Small intestine (tissue), 7 donors: ENCODE measurements at regions not wholly inside any gene's neighbourhood (a gene's known extent, or its start where the extent isn't known, plus 50 kb on each side); places are given as distances from the start of the nearest gene placed in this dataset.
A peak's percentile ranks its signal among the peaks of the same experiment; 100 is the strongest.

Experiments used
- DNase-seq, 2 donors: peaks; one replicate each; pipeline versions ENCODE4 v3.0.0 to v3.0.0-alpha.2; 2013
- FAIRE-seq: peaks from 2 replicates; lab custom pipeline; 2012; peaks lifted over from hg19 to GRCh38; lab: Jason Lieb, UNC
- H3K27ac ChIP-seq, 3 donors: one replicate each; pipeline ENCODE4 v1.5.1; 2013; ENCODE audit warnings: low read length in 2 of 3, mild to moderate bottlenecking in 2 of 3, control low read depth in 1 of 3, inconsistent platforms in 1 of 3, low read depth in 1 of 3, moderate library complexity in 1 of 3
- H3K27me3 ChIP-seq, 3 donors: one replicate each; pipeline ENCODE4 v1.6.1; 2013; ENCODE audit warnings: low read length in 3 of 3, inconsistent platforms in 1 of 3; ENCODE audit not compliant: control insufficient read depth in 3 of 3, insufficient read depth in 3 of 3
- H3K36me3 ChIP-seq, 3 donors: one replicate each; pipeline ENCODE4 v1.6.1; 2013; ENCODE audit warnings: low read length in 3 of 3, inconsistent platforms in 1 of 3, low read depth in 1 of 3, mild to moderate bottlenecking in 1 of 3, moderate library complexity in 1 of 3; ENCODE audit not compliant: control insufficient read depth in 3 of 3, insufficient read depth in 2 of 3
- H3K4me1 ChIP-seq, 3 donors: one replicate each; pipeline ENCODE4 v1.6.1; 2013; ENCODE audit warnings: low read length in 2 of 3, inconsistent platforms in 1 of 3, low read depth in 1 of 3, mild to moderate bottlenecking in 1 of 3, moderate library complexity in 1 of 3; ENCODE audit not compliant: control insufficient read depth in 3 of 3, insufficient read depth in 2 of 3
- H3K4me3 ChIP-seq, 3 donors: one replicate each; pipeline ENCODE4 v1.5.1; 2013; ENCODE audit warnings: low read length in 3 of 3, control low read depth in 1 of 3, inconsistent platforms in 1 of 3, low read depth in 1 of 3, mild to moderate bottlenecking in 1 of 3, moderate library complexity in 1 of 3
- H3K9me3 ChIP-seq, 2 donors: one replicate each; pipeline ENCODE4 v1.6.1; 2013; ENCODE audit warnings: low read depth in 1 of 2, low read length in 1 of 2; ENCODE audit not compliant: control insufficient read depth in 2 of 2, insufficient read depth in 1 of 2
- WGBS, 3 donors: extraction: QIAGEN DNeasy Blood & Tissue Kit; methylation state at CpG; one replicate each; pipeline ENCODE4 v1.1.7; 2013; 5-methylcytosine and 5-hydroxymethylcytosine counted together
- donor health status: healthy with polysubstance abuse.
- donor health status: control.
- donor health status: control.
- donor health status: Bipolar disorder and iron deficiency.
- donor health status: healthy.

DNA sequence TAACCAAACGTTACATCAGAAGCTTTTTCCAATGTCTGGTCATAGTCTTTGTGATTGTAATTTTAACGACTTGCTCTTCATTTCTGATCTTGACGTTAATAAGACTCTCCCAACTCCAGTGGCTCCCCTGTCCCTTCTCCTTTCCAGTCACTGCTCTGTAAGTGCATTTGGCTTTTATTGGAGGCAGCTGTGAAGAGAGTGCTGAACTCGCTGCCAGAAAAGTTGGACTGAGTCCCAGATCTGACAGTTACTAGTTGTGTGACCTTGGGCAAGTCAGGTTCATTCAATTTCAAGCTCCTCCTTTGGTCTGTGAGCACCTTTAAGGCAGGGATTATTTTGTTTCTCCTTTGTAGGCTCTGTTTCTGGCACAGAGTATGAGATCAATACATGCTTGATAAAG is 109.6 kb upstream of the TSPAN2 start:
- H3K4me3 ChIP-seq = no peak overlapping the region
- DNase-seq = peak in 1 of 2 donors; percentile 20
- H3K4me1 ChIP-seq = no peaks in the 10 kb centered on the region
- 4 to 38% (median 22%) methylated on average over 4 of the region's 4 CpGs for WGBS, 3 donors
- FAIRE-seq = no peak
- peaks cover 0 to 2% of the 10 kb centered on the region in 2 donors for H3K9me3 ChIP-seq
- no peaks in the 10 kb centered on the region for H3K27me3 ChIP-seq
- no peak overlapping the region for H3K27ac ChIP-seq
- H3K36me3 ChIP-seq = no peaks in the 10 kb centered on the region

DNA sequence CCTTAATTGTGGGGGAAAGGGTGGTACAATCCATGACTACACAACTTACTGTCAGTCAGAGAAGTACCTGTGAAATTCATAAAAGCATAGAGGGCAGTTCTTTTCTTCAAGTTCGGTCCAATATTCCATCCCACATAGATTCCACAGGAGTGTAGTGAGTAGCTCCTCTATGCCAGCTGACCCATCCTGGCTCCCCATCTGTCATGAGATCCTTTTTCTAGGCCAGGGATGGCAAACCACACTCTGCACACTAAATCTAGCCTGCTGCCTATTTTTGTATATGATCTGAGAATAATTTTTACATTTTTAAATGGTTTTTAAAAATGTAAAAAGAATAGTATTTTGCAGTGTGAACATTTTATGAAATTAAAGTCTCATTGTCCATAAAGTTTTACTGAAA is 107.0 kb upstream of the TSPAN2 start:
- 93 to 100% (median 100%) methylated on average over 1 of the region's 1 CpG for WGBS, 3 donors
- FAIRE-seq (no peak), DNase-seq (no peak)
- no peaks in the 10 kb centered on the region for H3K36me3 ChIP-seq
- no peak overlapping the region for H3K4me3 ChIP-seq
- no peaks in the 10 kb centered on the region for H3K9me3 ChIP-seq
- H3K4me1 ChIP-seq = no peaks in the 10 kb centered on the region
- H3K27me3 ChIP-seq = no peaks in the 10 kb centered on the region
- H3K27ac ChIP-seq = no peak overlapping the region

DNA sequence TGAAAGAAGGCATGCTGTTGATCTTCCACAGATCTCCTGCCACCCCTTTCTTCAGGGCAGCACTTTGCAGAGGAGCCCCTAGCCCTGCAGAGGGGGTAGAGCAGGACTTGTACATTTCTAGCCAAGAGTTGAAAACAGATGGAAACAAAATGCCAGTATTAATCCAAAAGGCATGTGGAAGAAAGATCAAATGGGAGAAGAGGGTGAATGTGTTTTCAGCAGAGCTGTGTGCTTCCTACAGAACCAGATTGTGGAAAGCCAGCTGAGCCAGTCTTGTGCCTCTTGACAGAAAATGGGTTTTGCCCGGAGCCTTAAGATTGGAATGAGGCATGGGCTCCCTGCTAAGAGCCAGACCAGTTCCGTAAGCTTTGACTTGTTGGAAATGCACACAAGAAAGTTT is 105.2 kb upstream of the TSPAN2 start:
- 15 to 71% (median 25%) methylated on average over 2 of the region's 2 CpGs for WGBS, 3 donors
- no peaks in the 10 kb centered on the region for H3K27me3 ChIP-seq
- DNase-seq (no peak), FAIRE-seq (no peak)
- no peaks in the 10 kb centered on the region for H3K36me3 ChIP-seq
- no peaks in the 10 kb centered on the region for H3K9me3 ChIP-seq
- H3K4me1 ChIP-seq = peaks cover 0 to 3% (median 0%) of the 10 kb centered on the region in 3 donors
- no peak overlapping the region for H3K27ac ChIP-seq
- no peak overlapping the region for H3K4me3 ChIP-seq

DNA sequence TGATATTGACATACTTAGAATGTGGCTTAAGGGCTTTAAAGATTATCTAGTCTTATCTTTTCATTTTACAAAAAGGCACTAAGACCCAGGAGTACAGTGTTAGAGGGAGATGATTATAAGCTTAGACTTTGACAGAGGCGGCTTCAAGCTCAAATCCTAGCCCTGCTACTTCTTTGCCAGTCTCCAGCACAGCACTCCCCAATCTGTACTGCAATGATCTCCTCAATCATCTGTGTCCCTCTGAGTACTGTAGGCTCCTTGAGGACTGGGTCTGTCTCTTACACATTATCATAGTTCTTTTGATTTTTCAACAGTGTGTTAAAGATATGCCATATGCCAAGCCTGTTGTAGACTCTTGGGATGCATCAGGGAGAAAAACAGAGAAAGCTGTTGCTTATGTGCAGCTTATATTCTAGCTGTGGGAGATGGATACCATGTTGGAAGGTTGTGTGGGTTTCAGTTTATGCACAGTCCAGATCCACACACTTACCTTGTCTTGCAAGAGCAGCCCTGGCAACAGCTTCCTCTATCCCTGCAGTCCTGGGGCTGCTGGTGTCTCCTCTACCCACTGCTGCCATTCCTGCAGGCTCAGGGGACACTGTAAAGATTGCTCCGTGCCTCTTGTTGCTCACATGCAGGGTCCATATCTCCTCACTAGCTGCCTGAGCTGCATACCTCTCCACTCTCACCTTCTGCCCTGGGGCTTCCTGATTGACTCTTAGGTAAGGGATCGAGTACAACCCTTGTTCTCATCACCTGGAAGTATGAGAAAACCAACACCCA is 103.9 kb upstream of the TSPAN2 start:
- FAIRE-seq (no peak), DNase-seq (no peak)
- H3K4me3 ChIP-seq = no peak overlapping the region
- H3K4me1 ChIP-seq = peaks cover 0 to 3% (median 0%) of the 10 kb centered on the region in 3 donors
- H3K27ac ChIP-seq = no peak overlapping the region
- no peaks in the 10 kb centered on the region for H3K9me3 ChIP-seq
- 68 to 88% (median 74%) methylated on average over 3 of the region's 3 CpGs for WGBS, 3 donors
- H3K36me3 ChIP-seq = no peaks in the 10 kb centered on the region
- H3K27me3 ChIP-seq = no peaks in the 10 kb centered on the region

DNA sequence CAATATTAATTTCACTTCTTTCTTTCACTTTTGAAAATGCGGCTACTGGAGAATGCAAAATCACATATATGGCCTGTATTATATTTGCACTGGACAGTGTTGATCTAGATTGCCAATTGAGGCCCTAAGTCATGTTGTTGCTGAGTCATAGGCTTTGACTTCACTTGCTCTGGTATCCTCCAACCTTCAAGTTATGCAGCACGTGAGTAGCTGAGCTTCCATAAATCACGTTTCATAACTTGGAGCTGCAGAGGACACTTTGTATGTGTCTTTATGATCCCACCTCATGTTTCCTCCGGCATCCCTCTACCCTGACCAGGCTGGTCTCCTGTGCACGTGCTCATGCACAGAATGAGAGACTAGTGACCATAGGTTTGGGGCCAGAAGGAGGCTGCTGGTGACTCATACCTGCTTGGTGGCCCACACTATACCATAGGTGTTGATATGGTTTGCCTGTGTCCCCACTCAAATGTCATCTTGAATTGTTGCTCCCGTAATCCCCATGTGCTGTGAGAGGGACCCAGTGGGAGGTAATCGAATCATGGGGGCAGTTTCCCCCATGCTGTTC is 103.0 kb upstream of the TSPAN2 start:
- FAIRE-seq = no peak
- peaks cover 0 to 3% (median 0%) of the 10 kb centered on the region in 3 donors for H3K4me1 ChIP-seq
- no peaks in the 10 kb centered on the region for H3K9me3 ChIP-seq
- no peaks in the 10 kb centered on the region for H3K36me3 ChIP-seq
- H3K27me3 ChIP-seq = no peaks in the 10 kb centered on the region
- 82 to 91% (median 83%) methylated on average over 7 of the region's 7 CpGs for WGBS, 3 donors
- no peak for DNase-seq
- no peak overlapping the region for H3K4me3 ChIP-seq
- H3K27ac ChIP-seq = no peak overlapping the region

DNA sequence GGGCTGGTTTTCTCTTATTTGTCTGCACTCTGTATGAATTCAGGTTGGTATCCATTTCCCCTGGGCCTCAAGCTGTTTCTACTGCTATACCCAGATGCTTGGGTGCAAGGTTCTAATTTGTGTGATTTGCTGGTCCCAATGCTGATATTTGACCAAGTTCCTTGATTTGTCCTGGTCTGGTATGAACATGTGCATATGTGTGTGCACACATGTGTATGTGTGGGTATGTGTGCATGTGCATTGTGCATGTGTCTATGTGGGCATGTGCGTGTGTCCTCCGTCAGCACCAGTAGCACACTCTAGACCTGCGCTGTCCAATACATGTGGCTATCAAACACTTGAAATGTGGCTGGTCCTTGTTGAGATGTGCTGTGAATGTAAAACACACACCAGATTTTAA is 102.4 kb upstream of the TSPAN2 start:
- Histone ChIP-seq H3K27me3 (no peaks in the 10 kb centered on the region), H3K4me1 (peaks cover 0 to 3% (median 0%) of the 10 kb centered on the region in 3 donors), H3K4me3 (no peak overlapping the region), H3K36me3 (no peaks in the 10 kb centered on the region), H3K9me3 (no peaks in the 10 kb centered on the region), H3K27ac (no peak overlapping the region)
- 95 to 97% (median 97%) methylated on average over 3 of the region's 3 CpGs for WGBS, 3 donors
- FAIRE-seq = no peak
- DNase-seq = no peak

DNA sequence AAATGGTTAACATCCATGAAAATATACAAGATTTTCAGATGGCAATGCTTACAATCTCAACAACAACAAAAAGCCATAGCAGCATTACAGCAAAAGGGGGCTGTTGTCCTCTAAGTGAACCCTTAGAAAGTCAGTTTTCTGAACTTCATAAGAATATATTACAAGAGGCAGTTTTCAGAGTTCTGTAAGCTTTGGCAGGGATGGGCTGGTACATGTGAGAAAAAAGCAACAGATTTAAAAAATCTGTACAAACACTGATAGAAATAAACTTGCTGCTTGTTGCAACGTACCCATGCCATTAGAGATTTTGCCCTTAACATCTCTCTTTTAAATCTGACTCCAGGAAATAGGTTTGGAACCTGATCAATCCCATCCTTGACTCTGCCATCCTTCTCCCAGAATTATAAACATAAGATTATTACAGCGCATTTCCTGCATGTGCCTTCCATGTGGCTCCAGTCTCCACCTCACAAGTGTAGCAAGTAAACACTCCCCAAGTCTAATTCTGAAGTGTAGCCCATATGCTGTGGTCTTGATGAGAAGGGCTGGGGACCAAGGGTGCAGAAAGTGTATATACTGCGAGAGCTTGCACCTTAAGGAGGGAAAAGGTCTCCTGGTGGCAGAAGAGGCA is 101.4 kb upstream of the TSPAN2 start:
- DNase-seq = no peak
- Histone ChIP-seq H3K4me1 (peaks cover 0 to 3% (median 0%) of the 10 kb centered on the region in 3 donors), H3K27ac (no peak overlapping the region), H3K9me3 (no peaks in the 10 kb centered on the region), H3K36me3 (no peaks in the 10 kb centered on the region), H3K4me3 (no peak overlapping the region), H3K27me3 (no peaks in the 10 kb centered on the region)
- FAIRE-seq = no peak
- 65 to 79% (median 68%) methylated on average over 3 of the region's 3 CpGs for WGBS, 3 donors

DNA sequence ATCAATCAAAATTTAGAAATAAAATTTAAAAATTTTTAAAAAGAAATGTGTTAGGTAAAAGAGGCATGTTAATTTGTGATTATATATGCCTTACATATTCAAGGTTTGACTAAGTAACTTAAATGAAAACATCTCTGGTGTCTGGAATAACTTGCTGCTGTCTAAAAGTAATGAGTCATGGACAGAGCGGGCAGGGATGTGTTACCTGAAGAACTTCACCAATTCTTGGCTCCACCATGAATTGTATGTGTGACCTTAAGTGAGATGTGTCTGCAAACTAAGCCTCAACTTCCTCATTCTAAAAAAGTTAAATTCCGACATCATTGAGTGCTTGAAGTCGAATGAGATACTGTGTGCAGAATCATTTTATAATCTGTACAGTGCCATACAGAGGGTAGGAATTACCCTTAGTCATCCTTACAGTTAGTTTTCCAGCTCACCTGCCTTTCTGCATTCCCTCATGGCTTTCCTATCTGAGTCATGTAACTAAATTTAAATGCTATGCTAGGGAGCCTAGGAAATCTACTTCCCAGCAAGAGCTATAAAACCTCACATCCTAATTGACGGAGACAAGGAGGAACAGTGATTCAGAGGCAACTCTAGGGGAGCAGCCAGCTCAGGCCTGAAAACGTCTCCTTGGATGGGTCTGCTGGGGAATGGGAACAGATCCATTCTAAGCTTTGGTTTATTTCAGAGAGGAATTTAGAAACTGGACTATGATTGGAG is 100.7 kb upstream of the TSPAN2 start:
- no peaks in the 10 kb centered on the region for H3K36me3 ChIP-seq
- no peak overlapping the region for H3K27ac ChIP-seq
- WGBS, 3 donors = 69 to 84% (median 77%) methylated on average over 5 of the region's 5 CpGs
- no peak overlapping the region for H3K4me3 ChIP-seq
- DNase-seq (no peak), FAIRE-seq (no peak)
- H3K4me1 ChIP-seq = peaks cover 0 to 3% (median 0%) of the 10 kb centered on the region in 3 donors
- H3K27me3 ChIP-seq = no peaks in the 10 kb centered on the region
- H3K9me3 ChIP-seq = no peaks in the 10 kb centered on the region
